ENCODE measurements at regions not wholly inside any gene's neighbourhood (a gene's known extent, or its start where the extent isn't known, plus 50 kb on each side); places are given as distances from the start of the nearest gene placed in this dataset.

- Histone ChIP-seq H3K9ac (ENCODE audit: insufficient read depth in 1 of 2, low read depth in 2 of 2, low read length in 2 of 2) (no peak overlapping the region), H3K4me3 (no peak overlapping the region), H4K20me1 (replicated peaks; ENCODE audit: control insufficient read depth, insufficient read depth, low read length) (no peaks in the 10 kb centered on the region), H3K79me2 (ENCODE audit: control insufficient read depth, insufficient read depth, low read length) (no peaks in the 10 kb centered on the region), H3K9me1 (ENCODE audit: control insufficient read depth, insufficient read depth, low read length) (no peaks in the 10 kb centered on the region), H3K4me2 (ENCODE audit: insufficient read depth, low read length) (no peak overlapping the region), H2AFZ (ENCODE audit: low read depth, low read length) (no peak overlapping the region), H3K9me3 (replicated peaks; ENCODE audit: control insufficient read depth, insufficient read depth, low read depth, low read length) (no peaks in the 10 kb centered on the region), H3K27me3 (ENCODE audit: control insufficient read depth in 2 of 2, insufficient read depth in 2 of 2, low read length in 2 of 2) (peaks cover 12 to 26% of the 10 kb centered on the region in 2 experiments), H3K27ac (ENCODE audit: extremely low read depth, low read depth, low read length) (no peak overlapping the region), H3K36me3 (ENCODE audit: control insufficient read depth, insufficient read depth, low read length) (no peaks in the 10 kb centered on the region), H3K4me1 (replicated peaks in 1 of 2; ENCODE audit: control insufficient read depth in 2 of 2, insufficient read depth in 2 of 2, low read length in 2 of 2) (no peaks in the 10 kb centered on the region)
- FAIRE-seq = no peak
- under 1% methylated on average over 10 of the region's 10 CpGs for WGBS (ENCODE audit: insufficient coverage, low coverage, missing lambda C conversion rate)
- BruUV-seq (replicated peaks) = no TSS peak
- no peak for TF ChIP-seq BMI1 (IDR thresholded peaks at IDR 0.05; ENCODE audit: low read length)
- TF ChIP-seq CBX2 (IDR thresholded peaks at IDR 0.05; ENCODE audit: insufficient read depth, low read length, poor library complexity, severe bottlenecking) = no peak
- no peak for TF ChIP-seq ZNF134 (CRISPR knock-in tag; conservative IDR thresholded peaks at IDR 0.05)
- no peak for TF ChIP-seq BCL6 (CRISPR knock-in tag; IDR thresholded peaks at IDR 0.05)
- TF ChIP-seq SP2 (IDR thresholded peaks at IDR 0.05; ENCODE audit: extremely low read depth, low read depth, low read length, poor library complexity, severe bottlenecking) = no peak
- no peak for TF ChIP-seq ATF7 (IDR thresholded peaks at IDR 0.05)
- no peak for TF ChIP-seq TFE3 (CRISPR knock-in tag; IDR thresholded peaks at IDR 0.05)
- TF ChIP-seq ZNF146 (CRISPR knock-in tag; IDR thresholded peaks at IDR 0.05; ENCODE audit: unreplicated experiment) = no peak
- TF ChIP-seq HSF4 (CRISPR knock-in tag; IDR thresholded peaks at IDR 0.05; ENCODE audit: borderline replicate concordance) = no peak
- no peak for TF ChIP-seq TSHZ1 (CRISPR knock-in tag; IDR thresholded peaks at IDR 0.05)
- TF ChIP-seq CREB3 (tag; conservative IDR thresholded peaks at IDR 0.05; ENCODE audit: low read depth) = no peak
- no peak for TF ChIP-seq ZNF197 (CRISPR knock-in tag; IDR thresholded peaks at IDR 0.05; ENCODE audit: low read depth)
- no peak for TF ChIP-seq ETV1 (tag; conservative IDR thresholded peaks at IDR 0.05; ENCODE audit: low read depth)
- TF ChIP-seq NFIX (CRISPR knock-in tag; IDR thresholded peaks at IDR 0.05; ENCODE audit: low read depth) = no peak
- no peak for TF ChIP-seq NCOA1 (IDR thresholded peaks at IDR 0.05; ENCODE audit: low read depth)
- TF ChIP-seq HMGN3 (IDR thresholded peaks at IDR 0.05; ENCODE audit: borderline replicate concordance, extremely low read depth, insufficient read length, low read depth, low read length) = no peak
- TF ChIP-seq DDX20 (tag; IDR thresholded peaks at IDR 0.05; ENCODE audit: low read depth) = no peak
- intact Hi-C loops (cut with micrococcal nuclease) = no loop called here
- DNase-seq (ENCODE audit: extremely low read depth in 1 of 4, low spot score in 3 of 4) = no peak
- ChIA-PET CTCF (ENCODE audit: low intra/inter-chr PET ratio) (no interaction called here), POLR2A (no interaction called here)
- ATAC-seq = no peak
- in situ Hi-C loops (cut with MboI) = no loop called here
These were observed 216.6 kb downstream of the ATG4C start for GRCh38 chr1:63000508-63000907.

All from K562 (cell line).